Retina (tissue), 1 donor: ENCODE measurements at regions not wholly inside any gene's neighbourhood (a gene's known extent, or its start where the extent isn't known, plus 50 kb on each side); places are given as distances from the start of the nearest gene placed in this dataset.
A peak's percentile ranks its signal among the peaks of the same experiment; 100 is the strongest.

Source experiments
- DNase-seq: peaks from one replicate; pipeline ENCODE4 v3.0.0-alpha.2; 2016

- DNase-seq, result no peak
These were observed 54.9 kb upstream of the SACS start for GRCh38 chr13:23488442-23488841.

- DNase-seq, result no peak
These were observed 62.8 kb upstream of the SACS start for GRCh38 chr13:23496255-23496654.

GRCh38 chr13:23497191-23497590 lies 63.7 kb upstream of the SACS start:
- no peak for DNase-seq

GRCh38 chr13:23500849-23501248 lies 67.3 kb upstream of the SACS start:
- DNase-seq, result no peak

- no peak for DNase-seq
These were observed 66.0 kb upstream of the TNFRSF19 start for GRCh38 chr13:23504180-23504579.

- DNase-seq, result no peak
These were observed 65.2 kb upstream of the TNFRSF19 start for GRCh38 chr13:23505007-23505406.

GRCh38 chr13:23506071-23506806 lies 64.0 kb upstream of the TNFRSF19 start:
- DNase-seq, result peak; percentile 58

- peak; percentile 64 for DNase-seq
These were observed 63.4 kb upstream of the TNFRSF19 start for GRCh38 chr13:23506807-23507291.

GRCh38 chr13:23509781-23510543 lies 60.2 kb upstream of the TNFRSF19 start:
- DNase-seq, result no peak

- no peak for DNase-seq
These were observed 59.7 kb upstream of the TNFRSF19 start for GRCh38 chr13:23510544-23510916.

GRCh38 chr13:23510979-23511735 lies 59.1 kb upstream of the TNFRSF19 start:
- no peak for DNase-seq

- DNase-seq, result no peak
These were observed 57.3 kb upstream of the TNFRSF19 start for GRCh38 chr13:23512762-23513395.

GRCh38 chr13:23513455-23513854 lies 56.8 kb upstream of the TNFRSF19 start:
- no peak for DNase-seq

GRCh38 chr13:23514076-23514475 lies 56.1 kb upstream of the TNFRSF19 start:
- DNase-seq, result no peak

GRCh38 chr13:23515116-23515515 lies 55.1 kb upstream of the TNFRSF19 start:
- DNase-seq, result no peak

- no peak for DNase-seq
These were observed 54.0 kb upstream of the TNFRSF19 start for GRCh38 chr13:23516190-23516589.

- no peak for DNase-seq
These were observed 53.5 kb upstream of the TNFRSF19 start for GRCh38 chr13:23516702-23517101.

GRCh38 chr13:23518231-23518630 lies 52.0 kb upstream of the TNFRSF19 start:
- no peak for DNase-seq
